ENCODE measurements at regions not wholly inside any gene's neighbourhood (a gene's known extent, or its start where the extent isn't known, plus 50 kb on each side); places are given as distances from the start of the nearest gene placed in this dataset.

DNA sequence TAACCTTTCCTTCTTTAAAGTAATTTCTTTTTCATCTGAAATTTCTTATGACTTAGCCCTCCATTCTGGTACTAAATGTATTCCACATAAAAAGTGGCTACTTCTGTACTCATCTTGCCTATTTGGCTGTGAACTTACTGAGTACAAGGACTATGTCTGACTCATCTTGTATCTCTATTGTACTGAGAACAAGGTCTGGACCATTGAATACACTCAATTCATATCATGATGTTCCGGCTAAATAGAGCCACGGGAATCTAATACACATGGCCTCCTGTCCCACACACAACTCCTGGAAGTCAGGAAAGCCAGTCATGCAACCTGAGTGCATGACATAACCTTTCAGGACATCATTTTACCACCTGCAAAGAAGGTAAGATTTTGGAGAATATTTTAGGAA lies 203.9 kb downstream of the PLK2 start:
- TF ChIP-seq L3MBTL2 (conservative IDR thresholded peaks at IDR 0.05): no peak
- no peak for TF ChIP-seq ARNT (IDR thresholded peaks at IDR 0.05)
- TF ChIP-seq NFRKB (IDR thresholded peaks at IDR 0.05): no peak
- no peak for TF ChIP-seq ELF4 (IDR thresholded peaks at IDR 0.05)
- TF ChIP-seq SP1 (IDR thresholded peaks at IDR 0.05): no peak
